Nephron progenitor cell (in vitro differentiated cells): ENCODE measurements at regions not wholly inside any gene's neighbourhood (a gene's known extent, or its start where the extent isn't known, plus 50 kb on each side); places are given as distances from the start of the nearest gene placed in this dataset.

Experiments
- DNase-seq: peaks from one replicate; pipeline ENCODE4 v3.0.0; 2021
- H3K27ac Mint-ChIP-seq: 2 replicates; pipeline ENCODE4 v1.8.0; 2021; ENCODE audit warnings: mild to moderate bottlenecking, moderate library complexity, mixed read lengths
- H3K27me3 Mint-ChIP-seq: 2 replicates; pipeline ENCODE4 v1.8.0; 2021; ENCODE audit warnings: mild to moderate bottlenecking, low read depth, mixed read lengths; ENCODE audit not compliant: poor library complexity
- H3K36me3 Mint-ChIP-seq: 2 replicates; pipeline ENCODE4 v1.8.0; 2021; ENCODE audit warnings: low read depth, mixed read lengths
- H3K4me1 Mint-ChIP-seq: 2 replicates; pipeline ENCODE4 v1.8.0; 2021; ENCODE audit warnings: mixed read lengths
- H3K4me3 Mint-ChIP-seq: 2 replicates; pipeline ENCODE4 v1.8.0; 2021; ENCODE audit warnings: mild to moderate bottlenecking, moderate library complexity, mixed read lengths
- H3K9me3 Mint-ChIP-seq: 2 replicates; pipeline ENCODE4 v1.8.0; 2021; ENCODE audit warnings: mild to moderate bottlenecking, moderate library complexity, mixed read lengths
- TF ChIP-seq, protein P1 (sequence below): fragments of 200-600 bp; sonication (generic); IDR thresholded peaks from 2 replicates; pipeline ENCODE4 v1.5.0; 2021; ENCODE audit warnings: antibody characterized with exemption

DNA sequence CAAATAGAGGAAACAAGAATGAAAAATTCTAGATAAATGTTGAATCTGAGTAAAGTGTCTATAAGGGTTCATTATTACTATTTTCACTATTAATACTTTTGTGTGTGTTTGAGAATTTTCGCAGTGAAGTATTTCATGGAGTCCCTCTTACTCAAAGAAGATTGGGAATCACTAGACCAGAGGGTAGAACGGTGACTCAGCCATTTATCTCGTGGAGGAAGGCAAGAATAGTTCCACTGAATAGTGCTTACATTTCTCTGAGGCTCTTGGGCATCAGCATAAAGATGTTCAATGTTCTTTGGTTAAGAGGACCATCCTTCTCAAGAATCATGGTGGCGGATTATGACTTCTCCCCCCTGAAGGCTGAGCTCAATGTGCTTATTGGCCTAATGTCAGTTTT, 376.7 kb upstream of the ARID1B start:
- no peak for DNase-seq
- Mint-ChIP-seq H3K4me1 (peaks cover 14% of the 10 kb centered on the region), H3K27ac (no peak overlapping the region), H3K36me3 (no peaks in the 10 kb centered on the region), H3K4me3 (no peak overlapping the region), H3K9me3 (no peaks in the 10 kb centered on the region), H3K27me3 (peaks cover 55% of the 10 kb centered on the region)
- TF ChIP-seq, protein P1, sequence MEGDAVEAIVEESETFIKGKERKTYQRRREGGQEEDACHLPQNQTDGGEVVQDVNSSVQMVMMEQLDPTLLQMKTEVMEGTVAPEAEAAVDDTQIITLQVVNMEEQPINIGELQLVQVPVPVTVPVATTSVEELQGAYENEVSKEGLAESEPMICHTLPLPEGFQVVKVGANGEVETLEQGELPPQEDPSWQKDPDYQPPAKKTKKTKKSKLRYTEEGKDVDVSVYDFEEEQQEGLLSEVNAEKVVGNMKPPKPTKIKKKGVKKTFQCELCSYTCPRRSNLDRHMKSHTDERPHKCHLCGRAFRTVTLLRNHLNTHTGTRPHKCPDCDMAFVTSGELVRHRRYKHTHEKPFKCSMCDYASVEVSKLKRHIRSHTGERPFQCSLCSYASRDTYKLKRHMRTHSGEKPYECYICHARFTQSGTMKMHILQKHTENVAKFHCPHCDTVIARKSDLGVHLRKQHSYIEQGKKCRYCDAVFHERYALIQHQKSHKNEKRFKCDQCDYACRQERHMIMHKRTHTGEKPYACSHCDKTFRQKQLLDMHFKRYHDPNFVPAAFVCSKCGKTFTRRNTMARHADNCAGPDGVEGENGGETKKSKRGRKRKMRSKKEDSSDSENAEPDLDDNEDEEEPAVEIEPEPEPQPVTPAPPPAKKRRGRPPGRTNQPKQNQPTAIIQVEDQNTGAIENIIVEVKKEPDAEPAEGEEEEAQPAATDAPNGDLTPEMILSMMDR, result no peak

DNA sequence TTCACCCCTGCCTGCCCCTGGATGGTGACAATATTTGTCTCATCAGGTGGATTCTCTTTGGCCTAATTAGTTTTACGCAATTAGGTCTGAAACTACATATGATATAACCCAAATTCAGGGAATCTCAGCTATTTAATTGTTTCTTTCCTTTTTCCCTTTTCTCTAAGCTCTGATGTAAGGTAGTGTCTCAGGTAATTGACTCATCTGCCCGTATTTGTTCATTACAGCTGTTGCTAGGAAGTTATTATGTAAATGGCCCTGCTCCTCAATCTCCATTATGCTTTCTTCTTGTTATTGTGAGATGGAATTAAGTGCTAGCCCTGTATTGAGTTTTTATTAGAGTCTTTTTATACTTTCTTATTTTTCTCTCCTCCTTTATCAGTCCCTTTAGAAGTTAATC, 378.2 kb upstream of the ARID1B start:
- no peak for DNase-seq
- no peak overlapping the region for H3K4me3 Mint-ChIP-seq
- H3K36me3 Mint-ChIP-seq, result no peaks in the 10 kb centered on the region
- H3K27me3 Mint-ChIP-seq, result peaks cover 66% of the 10 kb centered on the region
- TF ChIP-seq, protein P1, result no peak
- peaks cover 14% of the 10 kb centered on the region for H3K4me1 Mint-ChIP-seq
- H3K9me3 Mint-ChIP-seq, result no peaks in the 10 kb centered on the region
- no peak overlapping the region for H3K27ac Mint-ChIP-seq

DNA sequence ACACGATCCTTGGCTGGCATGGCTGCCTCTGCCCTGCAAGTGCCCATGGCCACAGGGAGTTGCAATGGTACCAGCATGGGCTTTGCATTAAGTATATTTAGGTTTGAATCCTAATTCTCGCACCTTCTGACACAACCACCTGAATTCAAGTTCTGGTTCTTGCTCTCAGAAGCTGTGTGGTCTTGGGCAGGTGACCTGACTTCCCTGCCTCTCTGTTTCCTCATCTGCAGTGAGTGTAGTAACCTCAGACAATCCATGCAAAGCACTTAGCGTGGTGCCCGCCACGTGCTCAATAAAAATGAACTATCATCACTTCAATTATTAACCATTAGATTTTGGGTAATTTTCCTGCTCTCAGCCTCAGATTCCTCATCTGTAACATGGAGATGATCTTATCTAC, 378.8 kb upstream of the ARID1B start:
- no peak for DNase-seq
- Mint-ChIP-seq H3K4me3 (no peak overlapping the region), H3K36me3 (no peaks in the 10 kb centered on the region), H3K27ac (no peak overlapping the region), H3K27me3 (peaks cover 68% of the 10 kb centered on the region), H3K9me3 (no peaks in the 10 kb centered on the region), H3K4me1 (peaks cover 14% of the 10 kb centered on the region)
- TF ChIP-seq, protein P1, result no peak

DNA sequence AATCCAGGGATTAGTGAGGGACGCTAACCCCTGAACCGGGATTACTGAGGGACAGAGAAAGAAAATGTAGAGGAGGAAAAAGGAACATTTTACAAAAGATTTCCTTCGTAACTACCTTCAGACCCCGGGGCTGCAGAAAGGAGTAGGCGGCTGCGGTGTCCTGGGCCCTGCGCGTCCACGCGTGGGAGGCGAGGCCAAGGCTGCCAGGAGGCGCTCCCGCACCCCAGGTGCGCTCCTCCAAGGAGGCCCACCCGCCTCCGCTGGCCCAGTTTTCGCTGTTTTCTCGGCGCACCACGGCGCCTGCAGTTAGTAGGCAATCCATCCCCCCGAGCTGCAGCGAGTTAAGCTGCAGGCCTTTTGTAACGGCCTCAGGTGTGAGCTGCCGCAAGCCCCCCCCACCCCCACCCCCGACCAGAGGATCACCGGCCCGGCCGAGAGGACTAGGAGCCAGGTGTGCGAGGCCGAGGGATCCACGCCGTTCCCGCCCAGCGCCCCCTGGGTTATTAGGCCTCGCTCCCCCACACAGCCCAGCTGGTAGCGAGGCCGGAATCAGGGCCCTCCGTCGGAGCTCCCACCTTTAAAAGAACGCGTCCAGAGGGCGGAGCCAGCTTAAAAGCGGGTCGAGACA, 380.3 kb upstream of the ARID1B start:
- TF ChIP-seq, protein P1, result no peak
- peaks cover 73% of the 10 kb centered on the region for H3K27me3 Mint-ChIP-seq
- H3K4me1 Mint-ChIP-seq, result peaks cover 22% of the 10 kb centered on the region
- DNase-seq, result peak; percentile 16
- no peaks in the 10 kb centered on the region for H3K9me3 Mint-ChIP-seq
- no peaks in the 10 kb centered on the region for H3K36me3 Mint-ChIP-seq
- peak overlapping the region; percentile 60 for H3K27ac Mint-ChIP-seq
- peak overlapping the region; percentile 46 for H3K4me3 Mint-ChIP-seq

DNA sequence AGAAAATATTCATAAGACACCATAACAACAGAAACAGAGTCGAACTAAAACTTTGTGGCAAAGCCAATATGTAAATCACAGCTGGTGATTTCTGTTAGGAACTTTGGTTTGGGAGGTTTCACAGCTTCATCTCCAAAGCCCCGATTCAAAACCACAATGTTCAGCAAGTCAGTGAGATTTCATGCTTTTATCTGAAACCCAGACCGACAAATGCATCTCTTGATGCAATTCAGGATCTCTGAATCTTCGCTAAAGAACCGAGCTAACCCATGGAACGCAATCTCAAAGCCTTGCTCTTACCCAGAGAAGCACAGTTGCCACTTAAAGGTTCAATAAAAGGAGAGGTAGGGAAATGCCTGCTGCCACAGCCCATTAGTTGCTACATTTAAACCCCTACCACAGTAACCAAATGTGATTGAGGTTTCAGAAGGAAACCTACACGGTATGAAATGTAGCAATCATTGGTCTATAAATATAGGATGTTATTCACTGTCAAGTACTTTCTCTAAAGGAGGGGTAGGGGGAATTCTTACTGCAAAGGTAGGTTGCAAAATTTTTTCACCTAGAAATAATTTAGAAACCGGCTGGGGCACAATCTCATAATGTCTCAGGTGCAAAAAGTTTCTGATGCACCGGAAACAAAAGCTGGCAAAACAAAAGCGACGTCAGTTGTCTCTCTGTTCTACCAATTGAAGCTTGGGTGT, 381.0 kb upstream of the ARID1B start:
- peak overlapping the region; percentile 21 for H3K4me3 Mint-ChIP-seq
- peaks cover 73% of the 10 kb centered on the region for H3K27me3 Mint-ChIP-seq
- H3K4me1 Mint-ChIP-seq, result peaks cover 22% of the 10 kb centered on the region
- DNase-seq, result no peak
- H3K9me3 Mint-ChIP-seq, result no peaks in the 10 kb centered on the region
- H3K27ac Mint-ChIP-seq, result no peak overlapping the region
- TF ChIP-seq, protein P1, result no peak
- H3K36me3 Mint-ChIP-seq, result no peaks in the 10 kb centered on the region

DNA sequence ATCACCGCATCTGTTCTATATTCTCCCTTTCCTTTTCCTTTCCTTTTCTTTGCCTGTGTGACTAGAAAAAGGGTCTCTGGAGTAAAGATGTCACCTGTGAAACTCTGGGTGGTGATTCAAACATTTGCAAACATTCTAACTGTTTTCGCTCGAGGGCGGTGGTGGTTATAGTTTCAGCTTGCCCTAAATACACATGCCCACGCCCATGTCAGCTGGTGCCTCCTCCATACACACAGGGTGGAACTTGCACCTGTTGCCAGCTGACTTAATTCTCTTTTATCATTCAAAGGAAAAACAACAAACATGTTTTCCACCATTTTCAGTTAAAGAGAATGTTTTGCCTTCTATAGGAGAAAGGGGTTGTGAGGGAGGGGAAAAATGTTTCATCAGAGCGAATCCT, 381.9 kb upstream of the ARID1B start:
- Mint-ChIP-seq H3K27ac (no peak overlapping the region), H3K4me1 (peaks cover 22% of the 10 kb centered on the region), H3K4me3 (no peak overlapping the region), H3K9me3 (no peaks in the 10 kb centered on the region), H3K36me3 (no peaks in the 10 kb centered on the region), H3K27me3 (peaks cover 71% of the 10 kb centered on the region)
- DNase-seq, result no peak
- TF ChIP-seq, protein P1, result no peak
